HepG2 (cell line): ENCODE measurements at regions not wholly inside any gene's neighbourhood (a gene's known extent, or its start where the extent isn't known, plus 50 kb on each side); places are given as distances from the start of the nearest gene placed in this dataset.
A peak's percentile ranks its signal among the peaks of the same experiment; 100 is the strongest.

Experiments
- ARID5B ChIP-seq: IDR thresholded peaks from 2 replicates; pipeline ENCODE4 v1.4.0; 2020; ENCODE audit warnings: mild to moderate bottlenecking, missing genetic modification reagents
- CBX5 ChIP-seq: sonication (generic); formaldehyde crosslinking; IDR thresholded peaks from 2 replicates; pipeline ENCODE4 v1.4.0; 2020; ENCODE audit warnings: missing genetic modification reagents, borderline replicate concordance
- FOXC1 ChIP-seq: sonication (generic); formaldehyde crosslinking; IDR thresholded peaks from 2 replicates; pipeline ENCODE4 v1.8.0; 2022; ENCODE audit warnings: mild to moderate bottlenecking, missing genetic modification reagents, borderline replicate concordance
- ISL2 ChIP-seq: sonication (generic); formaldehyde crosslinking; IDR thresholded peaks from 2 replicates; pipeline ENCODE4 v1.5.0; 2020; ENCODE audit warnings: missing genetic modification reagents
- KDM3A ChIP-seq: IDR thresholded peaks from 2 replicates; pipeline ENCODE4 v1.6.1; 2018; ENCODE audit warnings: low read depth, missing compliant biosample characterization
- MAFK ChIP-seq, 2 experiments: IDR thresholded peaks in 1 of 2; conservative IDR thresholded peaks in 1 of 2; 2 replicates each; pipeline ENCODE4 v1.6.1; 2011; ENCODE audit warnings: improper control_type of control experiment in 2 of 2, low read length in 2 of 2
- NRL ChIP-seq: sonication (generic); formaldehyde crosslinking; IDR thresholded peaks from 2 replicates; pipeline ENCODE4 v1.5.0; 2020; ENCODE audit warnings: missing genetic modification reagents, mild to moderate bottlenecking, moderate library complexity, borderline replicate concordance
- PCBP2 ChIP-seq: fragments of 200-400 bp; formaldehyde crosslinking; optimal IDR thresholded peaks from 2 replicates; pipeline ENCODE3; 2018; ENCODE audit warnings: low read length, low read depth; ENCODE audit not compliant: poor library complexity, severe bottlenecking
- PREB ChIP-seq: sonication (generic); formaldehyde crosslinking; IDR thresholded peaks from 2 replicates; pipeline ENCODE4 v1.4.0; 2020; ENCODE audit warnings: missing genetic modification reagents
- SETDB1 ChIP-seq: sonication (generic); formaldehyde crosslinking; IDR thresholded peaks from 2 replicates; pipeline ENCODE4 v1.5.1; 2020; ENCODE audit warnings: missing genetic modification reagents, mild to moderate bottlenecking, borderline replicate concordance
- TOE1 ChIP-seq: sonication (generic); formaldehyde crosslinking; IDR thresholded peaks from 2 replicates; pipeline ENCODE4 v1.4.0; 2020; ENCODE audit warnings: mild to moderate bottlenecking, missing genetic modification reagents
- ZBTB7B ChIP-seq: sonication (generic); formaldehyde crosslinking; IDR thresholded peaks from 2 replicates; pipeline ENCODE4 v1.4.0; 2020; ENCODE audit warnings: missing genetic modification reagents
- ZGPAT ChIP-seq: IDR thresholded peaks from 2 replicates; pipeline ENCODE4 v1.6.1; 2016; ENCODE audit warnings: mild to moderate bottlenecking
- ZNF20 ChIP-seq: sonication (generic); formaldehyde crosslinking; IDR thresholded peaks from 2 replicates; pipeline ENCODE4 v1.4.0; 2020; ENCODE audit warnings: mild to moderate bottlenecking, moderate library complexity, missing genetic modification reagents
- ZNF460 ChIP-seq: sonication (generic); formaldehyde crosslinking; IDR thresholded peaks from 2 replicates; pipeline ENCODE4 v1.5.1; 2020; ENCODE audit warnings: missing genetic modification reagents, mild to moderate bottlenecking, borderline replicate concordance
- ZNF549 ChIP-seq: sonication (generic); formaldehyde crosslinking; IDR thresholded peaks from 2 replicates; pipeline ENCODE4 v1.5.0; 2020; ENCODE audit warnings: missing genetic modification reagents
- ZNF615 ChIP-seq: sonication (generic); formaldehyde crosslinking; IDR thresholded peaks from 2 replicates; pipeline ENCODE4 v1.5.0; 2020; ENCODE audit warnings: mild to moderate bottlenecking, missing genetic modification reagents, borderline replicate concordance
- ZNF720 ChIP-seq: sonication (generic); formaldehyde crosslinking; IDR thresholded peaks from 2 replicates; pipeline ENCODE4 v1.4.0; 2020; ENCODE audit warnings: missing genetic modification reagents
- ZNF761 ChIP-seq: sonication (generic); formaldehyde crosslinking; conservative IDR thresholded peaks from 2 replicates; pipeline ENCODE4 v1.4.0; 2020; ENCODE audit warnings: mild to moderate bottlenecking, missing genetic modification reagents

- TF ChIP-seq ZNF20 (CRISPR knock-in tag) = no peak
- no peak for TF ChIP-seq NRL (CRISPR knock-in tag)
- no peak for TF ChIP-seq TOE1 (CRISPR knock-in tag)
- TF ChIP-seq ZBTB7B (CRISPR knock-in tag) = no peak
- no peak for TF ChIP-seq PCBP2
- no peak for TF ChIP-seq ZNF720
- no peak for TF ChIP-seq ZNF761
- no peak for TF ChIP-seq CBX5
- TF ChIP-seq KDM3A (CRISPR knock-in tag) = no peak
- TF ChIP-seq PREB (CRISPR knock-in tag) = no peak
- no peak for TF ChIP-seq MAFK (conservative IDR thresholded peaks at IDR 0.05 in 1 of 2, IDR thresholded peaks at IDR 0.05 in 1 of 2; ENCODE audit: low read length in 2 of 2)
- TF ChIP-seq ARID5B (CRISPR knock-in tag) = peak; percentile 45; the same call in 1 of the 2 replicates
- no peak for TF ChIP-seq ZNF549 (CRISPR knock-in tag)
- TF ChIP-seq ISL2 (CRISPR knock-in tag) = no peak
- no peak for TF ChIP-seq ZGPAT (CRISPR knock-in tag)
- no peak for TF ChIP-seq ZNF460 (CRISPR knock-in tag)
- no peak for TF ChIP-seq SETDB1 (CRISPR knock-in tag)
- TF ChIP-seq FOXC1 (CRISPR knock-in tag) = no peak
- no peak for TF ChIP-seq ZNF615 (CRISPR knock-in tag)
These were observed 88.0 kb upstream of the ANKH start (continued) for GRCh38 chr5:14959399-14960119.
